ENCODE measurements at regions not wholly inside any gene's neighbourhood (a gene's known extent, or its start where the extent isn't known, plus 50 kb on each side); places are given as distances from the start of the nearest gene placed in this dataset.

DNA sequence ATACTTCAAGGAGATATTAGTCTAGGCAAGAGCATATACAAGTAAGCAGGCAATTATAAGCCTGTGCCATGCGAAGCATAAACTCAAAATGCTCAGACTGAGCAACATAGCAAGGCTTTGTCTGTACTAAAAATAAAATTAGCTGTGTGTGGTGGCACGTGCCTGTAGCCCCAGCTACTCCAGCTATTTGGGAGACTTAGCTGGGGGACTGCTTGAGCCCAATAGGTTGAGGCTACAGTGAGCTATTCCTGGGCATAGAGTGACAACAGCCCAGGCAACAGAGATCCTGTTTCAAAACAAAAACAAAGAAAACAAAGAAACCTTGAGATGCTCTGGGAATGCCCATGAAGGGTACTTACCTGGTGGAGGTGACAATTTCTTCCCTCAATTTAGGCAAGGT, 130.5 kb upstream of the ZNF608 start:
- H3K27ac ChIP-seq (ENCODE audit: low read depth in 2 of 2, low read length in 1 of 2), result no peak overlapping the region
- no peaks in the 10 kb centered on the region for H3K9me3 ChIP-seq (ENCODE audit: control insufficient read depth in 2 of 2, insufficient read depth in 1 of 2, low read depth in 1 of 2, low read length in 1 of 2)
- WGBS, 2 donors, result 88 to 89% methylated on average over 2 of the region's 2 CpGs
- no peaks in the 10 kb centered on the region for H3K4me1 ChIP-seq (ENCODE audit: control insufficient read depth in 2 of 2, insufficient read depth in 2 of 2, low read length in 1 of 2)
- no peaks in the 10 kb centered on the region for H3K36me3 ChIP-seq (ENCODE audit: control insufficient read depth in 2 of 2, insufficient read depth in 2 of 2, low read length in 1 of 2)
- no peak overlapping the region for H3K4me3 ChIP-seq (ENCODE audit: low read depth in 1 of 2, low read length in 2 of 2)
- no peaks in the 10 kb centered on the region for H3K27me3 ChIP-seq (ENCODE audit: control insufficient read depth in 1 of 2, insufficient read depth in 2 of 2, low read length in 2 of 2)

DNA sequence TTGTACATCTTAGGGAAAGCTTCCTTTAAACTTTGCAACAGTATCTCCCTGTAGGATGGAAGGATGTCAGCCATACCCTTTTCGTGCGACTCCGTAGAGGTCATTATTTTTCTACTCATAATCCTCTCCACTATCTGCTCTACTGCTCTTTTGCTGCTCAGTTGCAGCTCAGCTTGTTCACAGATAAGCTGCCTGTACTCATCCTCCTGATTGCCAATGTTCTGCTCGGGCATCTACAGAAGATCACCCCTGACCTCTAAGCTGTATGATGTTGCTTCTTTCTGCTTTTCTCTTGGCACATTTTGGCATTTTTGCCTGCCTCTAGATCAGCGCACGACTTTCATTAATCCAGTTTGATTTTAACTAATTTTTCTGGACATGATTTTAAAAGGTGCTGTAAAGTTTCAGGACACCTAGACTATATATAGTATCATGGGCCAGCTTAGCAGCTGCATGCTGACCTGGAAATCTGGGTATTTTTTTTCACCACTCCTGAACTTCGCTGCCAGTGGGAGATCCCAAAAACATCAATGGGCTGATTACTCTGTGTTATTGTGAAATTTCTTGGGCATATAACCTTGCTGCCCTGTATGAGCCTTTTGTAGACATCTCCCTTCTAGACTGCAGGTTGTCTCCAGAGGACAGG, 131.2 kb upstream of the ZNF608 start:
- H3K27me3 ChIP-seq (ENCODE audit: control insufficient read depth in 1 of 2, insufficient read depth in 2 of 2, low read length in 2 of 2), result no peaks in the 10 kb centered on the region
- 91 to 95% methylated on average over 7 of the region's 7 CpGs for WGBS, 2 donors
- H3K4me3 ChIP-seq (ENCODE audit: low read depth in 1 of 2, low read length in 2 of 2), result no peak overlapping the region
- H3K4me1 ChIP-seq (ENCODE audit: control insufficient read depth in 2 of 2, insufficient read depth in 2 of 2, low read length in 1 of 2), result no peaks in the 10 kb centered on the region
- no peaks in the 10 kb centered on the region for H3K36me3 ChIP-seq (ENCODE audit: control insufficient read depth in 2 of 2, insufficient read depth in 2 of 2, low read length in 1 of 2)
- no peaks in the 10 kb centered on the region for H3K9me3 ChIP-seq (ENCODE audit: control insufficient read depth in 2 of 2, insufficient read depth in 1 of 2, low read depth in 1 of 2, low read length in 1 of 2)
- H3K27ac ChIP-seq (ENCODE audit: low read depth in 2 of 2, low read length in 1 of 2), result no peak overlapping the region

GRCh38 chr5:124878583-124879342, 132.3 kb upstream of the ZNF608 start:
- Histone ChIP-seq H3K27me3 (ENCODE audit: control insufficient read depth in 1 of 2, insufficient read depth in 2 of 2, low read length in 2 of 2) (no peaks in the 10 kb centered on the region), H3K4me1 (ENCODE audit: control insufficient read depth in 2 of 2, insufficient read depth in 2 of 2, low read length in 1 of 2) (no peaks in the 10 kb centered on the region), H3K36me3 (ENCODE audit: control insufficient read depth in 2 of 2, insufficient read depth in 2 of 2, low read length in 1 of 2) (no peaks in the 10 kb centered on the region), H3K4me3 (ENCODE audit: low read depth in 1 of 2, low read length in 2 of 2) (no peak overlapping the region), H3K9me3 (ENCODE audit: control insufficient read depth in 2 of 2, insufficient read depth in 1 of 2, low read depth in 1 of 2, low read length in 1 of 2) (no peaks in the 10 kb centered on the region), H3K27ac (ENCODE audit: low read depth in 2 of 2, low read length in 1 of 2) (no peak overlapping the region)
- WGBS, 2 donors, result 83 to 89% methylated on average over 5 of the region's 5 CpGs

DNA sequence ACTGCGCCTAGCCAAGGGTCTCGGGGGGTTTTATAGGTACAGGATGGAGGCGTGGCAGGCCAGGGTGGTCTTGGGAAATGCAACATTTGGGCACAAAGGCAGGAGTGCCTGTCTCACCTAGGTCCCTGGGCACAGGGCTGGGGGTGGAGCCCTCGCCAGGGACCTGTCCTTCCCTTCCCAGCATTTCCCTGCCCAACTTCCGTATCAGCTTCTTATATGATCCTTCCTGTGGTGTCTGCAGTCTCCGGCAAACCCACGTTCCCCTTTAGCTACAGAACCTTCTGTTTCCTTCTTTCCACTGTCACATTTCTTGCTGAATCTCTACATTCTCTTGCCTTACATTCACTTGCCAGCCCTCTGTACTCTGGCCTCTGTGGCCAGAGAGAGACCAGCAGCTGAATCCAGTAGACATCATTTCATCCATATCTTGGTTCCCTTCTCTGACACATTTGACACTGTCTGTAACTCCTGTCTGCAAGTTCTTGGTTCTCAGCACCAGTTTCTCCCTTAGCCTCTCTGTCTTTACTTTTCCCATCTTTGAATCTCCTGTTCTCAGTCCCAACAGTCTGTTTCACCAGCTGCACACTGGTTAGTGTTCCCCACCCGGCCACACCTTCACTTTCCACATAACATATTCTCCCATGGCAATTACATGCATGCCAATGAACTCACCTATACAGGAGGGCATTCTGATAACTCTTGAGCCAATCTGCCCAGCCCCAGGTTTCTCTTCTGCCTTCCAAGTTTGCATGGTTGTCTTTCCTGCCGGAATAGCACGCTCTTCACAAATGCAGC, 134.7 kb upstream of the ZNF608 start:
- Histone ChIP-seq H3K36me3 (ENCODE audit: control insufficient read depth in 2 of 2, insufficient read depth in 2 of 2, low read length in 1 of 2) (no peaks in the 10 kb centered on the region), H3K27ac (ENCODE audit: low read depth in 2 of 2, low read length in 1 of 2) (no peak overlapping the region), H3K4me3 (ENCODE audit: low read depth in 1 of 2, low read length in 2 of 2) (no peak overlapping the region), H3K27me3 (ENCODE audit: control insufficient read depth in 1 of 2, insufficient read depth in 2 of 2, low read length in 2 of 2) (no peaks in the 10 kb centered on the region), H3K4me1 (ENCODE audit: control insufficient read depth in 2 of 2, insufficient read depth in 2 of 2, low read length in 1 of 2) (no peaks in the 10 kb centered on the region), H3K9me3 (ENCODE audit: control insufficient read depth in 2 of 2, insufficient read depth in 1 of 2, low read depth in 1 of 2, low read length in 1 of 2) (no peaks in the 10 kb centered on the region)
- WGBS, 2 donors, result 89 to 93% methylated on average over 10 of the region's 10 CpGs

DNA sequence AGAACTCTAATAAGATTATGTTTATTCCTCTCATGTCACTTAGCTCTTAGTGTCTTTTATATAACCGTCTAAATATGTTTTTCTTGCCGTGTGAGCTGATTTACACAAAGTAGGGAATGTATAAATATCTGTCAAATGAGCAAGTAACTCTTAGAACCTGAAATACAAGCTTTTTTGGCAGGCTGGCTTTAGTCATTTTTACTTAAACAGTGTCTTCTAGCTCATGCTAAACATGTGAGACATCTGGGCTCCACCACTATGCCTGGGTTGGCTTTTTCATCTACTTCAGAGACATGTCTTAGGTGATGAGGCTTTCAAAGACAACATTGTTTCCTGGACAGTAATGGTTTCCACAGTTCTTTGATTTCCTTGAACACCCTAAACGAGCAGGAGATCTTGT, 137.2 kb upstream of the ZNF608 start:
- Histone ChIP-seq H3K4me1 (ENCODE audit: control insufficient read depth in 2 of 2, insufficient read depth in 2 of 2, low read length in 1 of 2) (no peaks in the 10 kb centered on the region), H3K4me3 (ENCODE audit: low read depth in 1 of 2, low read length in 2 of 2) (no peak overlapping the region), H3K27ac (ENCODE audit: low read depth in 2 of 2, low read length in 1 of 2) (no peak overlapping the region), H3K27me3 (ENCODE audit: control insufficient read depth in 1 of 2, insufficient read depth in 2 of 2, low read length in 2 of 2) (no peaks in the 10 kb centered on the region), H3K36me3 (ENCODE audit: control insufficient read depth in 2 of 2, insufficient read depth in 2 of 2, low read length in 1 of 2) (no peaks in the 10 kb centered on the region), H3K9me3 (ENCODE audit: control insufficient read depth in 2 of 2, insufficient read depth in 1 of 2, low read depth in 1 of 2, low read length in 1 of 2) (no peaks in the 10 kb centered on the region)
- WGBS, 2 donors, result 51 to 52% methylated on average over 3 of the region's 3 CpGs

- 72 to 81% methylated on average over 6 of the region's 6 CpGs for WGBS, 2 donors
Observed at GRCh38 chr5:124884114-124884513, 137.7 kb upstream of the ZNF608 start.

GRCh38 chr5:124885490-124885889, 139.1 kb upstream of the ZNF608 start:
- 93 to 96% methylated on average over 2 of the region's 2 CpGs for WGBS, 2 donors
- H3K4me1 ChIP-seq (ENCODE audit: control insufficient read depth in 2 of 2, insufficient read depth in 2 of 2, low read length in 1 of 2), result no peaks in the 10 kb centered on the region
- no peaks in the 10 kb centered on the region for H3K27me3 ChIP-seq (ENCODE audit: control insufficient read depth in 1 of 2, insufficient read depth in 2 of 2, low read length in 2 of 2)
- no peaks in the 10 kb centered on the region for H3K36me3 ChIP-seq (ENCODE audit: control insufficient read depth in 2 of 2, insufficient read depth in 2 of 2, low read length in 1 of 2)
- no peak overlapping the region for H3K27ac ChIP-seq (ENCODE audit: low read depth in 2 of 2, low read length in 1 of 2)
- no peaks in the 10 kb centered on the region for H3K9me3 ChIP-seq (ENCODE audit: control insufficient read depth in 2 of 2, insufficient read depth in 1 of 2, low read depth in 1 of 2, low read length in 1 of 2)
- no peak overlapping the region for H3K4me3 ChIP-seq (ENCODE audit: low read depth in 1 of 2, low read length in 2 of 2)

More at GRCh38 chr5:124884114-124884513, 137.7 kb upstream of the ZNF608 start:
- Histone ChIP-seq H3K27me3 (ENCODE audit: control insufficient read depth in 1 of 2, insufficient read depth in 2 of 2, low read length in 2 of 2) (no peaks in the 10 kb centered on the region), H3K36me3 (ENCODE audit: control insufficient read depth in 2 of 2, insufficient read depth in 2 of 2, low read length in 1 of 2) (no peaks in the 10 kb centered on the region), H3K4me1 (ENCODE audit: control insufficient read depth in 2 of 2, insufficient read depth in 2 of 2, low read length in 1 of 2) (no peaks in the 10 kb centered on the region), H3K27ac (ENCODE audit: low read depth in 2 of 2, low read length in 1 of 2) (no peak overlapping the region), H3K4me3 (ENCODE audit: low read depth in 1 of 2, low read length in 2 of 2) (no peak overlapping the region), H3K9me3 (ENCODE audit: control insufficient read depth in 2 of 2, insufficient read depth in 1 of 2, low read depth in 1 of 2, low read length in 1 of 2) (no peaks in the 10 kb centered on the region)

DNA sequence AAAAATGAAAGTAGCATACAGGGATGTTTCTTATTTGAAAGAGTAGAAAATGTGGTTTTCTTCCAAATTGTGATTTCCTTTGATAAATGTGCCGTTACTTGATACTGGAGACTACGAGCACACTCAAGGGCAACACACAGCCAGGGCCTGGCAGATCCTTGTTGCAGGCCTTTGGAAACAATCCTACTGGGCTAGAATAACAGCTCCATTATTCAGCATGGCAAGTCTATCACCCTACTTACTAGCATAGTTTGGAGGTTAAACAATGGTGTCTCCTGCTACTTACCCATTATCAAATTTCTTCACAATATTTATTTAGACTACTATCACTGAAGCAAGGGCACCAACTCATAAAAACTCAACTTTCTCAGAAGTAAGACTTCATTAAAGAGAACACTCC, 140.8 kb upstream of the ZNF608 start:
- Histone ChIP-seq H3K4me3 (ENCODE audit: low read depth in 1 of 2, low read length in 2 of 2) (no peak overlapping the region), H3K27ac (ENCODE audit: low read depth in 2 of 2, low read length in 1 of 2) (no peak overlapping the region), H3K9me3 (ENCODE audit: control insufficient read depth in 2 of 2, insufficient read depth in 1 of 2, low read depth in 1 of 2, low read length in 1 of 2) (no peaks in the 10 kb centered on the region), H3K4me1 (ENCODE audit: control insufficient read depth in 2 of 2, insufficient read depth in 2 of 2, low read length in 1 of 2) (no peaks in the 10 kb centered on the region), H3K36me3 (ENCODE audit: control insufficient read depth in 2 of 2, insufficient read depth in 2 of 2, low read length in 1 of 2) (no peaks in the 10 kb centered on the region), H3K27me3 (ENCODE audit: control insufficient read depth in 1 of 2, insufficient read depth in 2 of 2, low read length in 2 of 2) (no peaks in the 10 kb centered on the region)
- WGBS, 2 donors, result 81 to 82% methylated on average over 2 of the region's 2 CpGs

GRCh38 chr5:124888050-124888506, 141.6 kb upstream of the ZNF608 start:
- Histone ChIP-seq H3K4me1 (ENCODE audit: control insufficient read depth in 2 of 2, insufficient read depth in 2 of 2, low read length in 1 of 2) (no peaks in the 10 kb centered on the region), H3K27ac (ENCODE audit: low read depth in 2 of 2, low read length in 1 of 2) (no peak overlapping the region), H3K9me3 (ENCODE audit: control insufficient read depth in 2 of 2, insufficient read depth in 1 of 2, low read depth in 1 of 2, low read length in 1 of 2) (no peaks in the 10 kb centered on the region), H3K36me3 (ENCODE audit: control insufficient read depth in 2 of 2, insufficient read depth in 2 of 2, low read length in 1 of 2) (no peaks in the 10 kb centered on the region), H3K27me3 (ENCODE audit: control insufficient read depth in 1 of 2, insufficient read depth in 2 of 2, low read length in 2 of 2) (no peaks in the 10 kb centered on the region), H3K4me3 (ENCODE audit: low read depth in 1 of 2, low read length in 2 of 2) (no peak overlapping the region)
- 58 to 69% methylated on average over 6 of the region's 6 CpGs for WGBS, 2 donors

Data from esophagus (tissue), 2 donors.